HepG2 (cell line): ENCODE measurements at regions not wholly inside any gene's neighbourhood (a gene's known extent, or its start where the extent isn't known, plus 50 kb on each side); places are given as distances from the start of the nearest gene placed in this dataset.

Experiments
- ATAC-seq: fragments of 200-7000 bp; cut with Tn5 transposase; 3 replicates; pipeline ENCODE4 v1.9.1; 2020; ENCODE audit warnings: mild to moderate bottlenecking, moderate library complexity
- BruUV-seq: library from RNA; stranded (reverse); fragments of 400-500 nt; replicated peaks from 2 replicates; lab custom pipeline; 2021; lab: Mats Ljungman, UMichigan
- CTCF ChIA-PET: fragments of 300-600 bp; formaldehyde crosslinking; extraction: SDS; loops from one replicate; lab custom pipeline; 2021; ENCODE audit warnings: low total read pairs, inconsistent platforms, low intra/inter-chr PET ratio; lab: Yijun Ruan, JAX
- POLR2A ChIA-PET: fragments of 350-600 bp; sonication (Branson Sonifier 250); formaldehyde crosslinking; loops from one replicate; lab custom pipeline; 2020; ENCODE audit warnings: antibody characterized with exemption, inconsistent platforms; lab: Yijun Ruan, JAX
- DNase-seq: peaks from one replicate; pipeline ENCODE4 v3.0.0-alpha.2; 2015; ENCODE audit warnings: low spot score
- FAIRE-seq: peaks from 3 replicates; lab custom pipeline; 2011; peaks lifted over from hg19 to GRCh38; lab: Jason Lieb, UNC
- H2AFZ ChIP-seq: one replicate; pipeline ENCODE4 v1.6.1; 2011; ENCODE audit warnings: low read length, inconsistent platforms
- H3K27ac ChIP-seq: fragments of 300-600 bp; 3 replicates; pipeline ENCODE4 v1.8.0; 2011; ENCODE audit warnings: mixed run types, mild to moderate bottlenecking, mixed read lengths, low read length, inconsistent platforms; ENCODE audit not compliant: insufficient read depth; ENCODE audit errors: extremely low read length
- H3K27me3 ChIP-seq, 2 experiments: fragments of 200-600 bp in 1 of 2; 2 replicates in 1 of 2; 3 replicates in 1 of 2; pipeline versions ENCODE4 v1.6.0 to v1.8.0; 2011; ENCODE audit warnings: low read length in 2 of 2, mild to moderate bottlenecking in 2 of 2, moderate library complexity in 2 of 2, inconsistent platforms in 1 of 2; ENCODE audit not compliant: insufficient read depth in 2 of 2, control insufficient read depth in 1 of 2
- H3K36me3 ChIP-seq, 2 experiments: fragments of 200-600 bp in 1 of 2; replicated peaks in 1 of 2; 2 replicates in 1 of 2; 3 replicates in 1 of 2; pipeline versions ENCODE4 v1.5.1 to v1.8.0; 2011; ENCODE audit warnings: low read length in 2 of 2, inconsistent platforms in 1 of 2; ENCODE audit not compliant: insufficient read depth in 2 of 2, control insufficient read depth in 1 of 2
- H3K4me1 ChIP-seq: 2 replicates; pipeline ENCODE4 v1.5.1; 2012; ENCODE audit warnings: low read length, inconsistent platforms; ENCODE audit not compliant: insufficient read depth
- H3K4me2 ChIP-seq: 2 replicates; pipeline ENCODE4 v1.6.0; 2011; ENCODE audit warnings: low read depth, low read length, inconsistent platforms
- H3K4me3 ChIP-seq, 3 experiments: fragments of 200-600 bp in 1 of 3; sonication (generic), shearing (Covaris generic) in 1 of 3; replicated peaks in 1 of 3; 2 replicates each; pipeline ENCODE4 v1.5.1; 2011 to 2016; ENCODE audit warnings: low read length in 3 of 3, inconsistent platforms in 2 of 3, low read depth in 2 of 3, mild to moderate bottlenecking in 2 of 3, control low read depth in 1 of 3, mixed read lengths in 1 of 3; ENCODE audit not compliant: insufficient read depth in 1 of 3
- H3K79me2 ChIP-seq: one replicate; pipeline ENCODE4 v1.6.1; 2011; ENCODE audit warnings: low read length, inconsistent platforms; ENCODE audit not compliant: insufficient read depth
- H3K9ac ChIP-seq: 2 replicates; pipeline ENCODE4 v1.6.0; 2011; ENCODE audit warnings: mild to moderate bottlenecking, low read depth, low read length, inconsistent platforms; ENCODE audit not compliant: insufficient read depth
- H3K9me3 ChIP-seq: 2 replicates; pipeline ENCODE4 v1.5.1; 2012; ENCODE audit warnings: mild to moderate bottlenecking, low read length
- H4K20me1 ChIP-seq: 2 replicates; pipeline ENCODE4 v1.6.0; 2011; ENCODE audit warnings: inconsistent platforms, mild to moderate bottlenecking, low read length, moderate library complexity; ENCODE audit not compliant: insufficient read depth
- ATF1 ChIP-seq: IDR thresholded peaks from 2 replicates; pipeline ENCODE4 v1.6.1; 2016; ENCODE audit warnings: mild to moderate bottlenecking, control low read depth
- CTCF ChIP-seq: sonication (generic); formaldehyde crosslinking; IDR thresholded peaks from 2 replicates; pipeline ENCODE4 v1.5.0; 2020; ENCODE audit warnings: mild to moderate bottlenecking, missing genetic modification reagents, moderate library complexity
- GATA4 ChIP-seq: sonication (generic); IDR thresholded peaks from 2 replicates; pipeline ENCODE4 v1.6.1; 2016; ENCODE audit warnings: antibody characterized with exemption, low read depth, borderline replicate concordance
- IRF2 ChIP-seq: IDR thresholded peaks from 2 replicates; pipeline ENCODE4 v1.6.1; 2018; ENCODE audit warnings: missing genetic modification reagents, missing compliant biosample characterization
- NFE2L1 ChIP-seq: sonication (generic); formaldehyde crosslinking; IDR thresholded peaks from 2 replicates; pipeline ENCODE4 v1.4.0; 2020; ENCODE audit warnings: missing genetic modification reagents, mild to moderate bottlenecking, borderline replicate concordance
- SP5 ChIP-seq: IDR thresholded peaks from 2 replicates; pipeline ENCODE4 v1.6.1; 2016; ENCODE audit warnings: low read depth, borderline replicate concordance
- SSRP1 ChIP-seq: IDR thresholded peaks from 2 replicates; pipeline ENCODE4 v1.6.1; 2016; ENCODE audit warnings: control low read depth
- ZFP62 ChIP-seq: sonication (generic); formaldehyde crosslinking; IDR thresholded peaks from 2 replicates; pipeline ENCODE4 v1.4.0; 2020; ENCODE audit warnings: missing genetic modification reagents
- ZNF253 ChIP-seq: sonication (generic); formaldehyde crosslinking; IDR thresholded peaks from 2 replicates; pipeline ENCODE4 v1.8.0; 2022; ENCODE audit warnings: mild to moderate bottlenecking, missing genetic modification reagents, borderline replicate concordance
- ZNF564 ChIP-seq: sonication (generic); formaldehyde crosslinking; IDR thresholded peaks from 2 replicates; pipeline ENCODE4 v1.8.1; 2023; ENCODE audit warnings: mild to moderate bottlenecking, missing genetic modification reagents
- in situ Hi-C: cut with HindIII; loops from 2 replicates; pipeline ENCODE4 v1.10.0; 2017; ENCODE audit warnings: low pct_unique_long_range_greater_than_20kb; ENCODE audit not compliant: extremely low pct_ligation_motif_present
- intact Hi-C: fragments of 100-400 bp; cut with micrococcal nuclease; formaldehyde crosslinking; loops from one replicate; pipeline ENCODE4 v1.10.0; 2022; ENCODE audit not compliant: unreplicated experiment

GRCh38 chr5:116864838-116865190 lies 290.2 kb upstream of the SEMA6A start:
- CTCF ChIA-PET: no interaction called here
- Histone ChIP-seq H3K79me2 (no peaks in the 10 kb centered on the region), H3K27me3 (no peaks in the 10 kb centered on the region), H3K4me3 (peak overlapping the region in 1 of 3 experiments; percentile 10; a peak in 1 of 6 replicates), H2AFZ (no peak overlapping the region), H4K20me1 (no peaks in the 10 kb centered on the region), H3K9ac (peak overlapping the region; percentile 52), H3K9me3 (peaks cover 6% of the 10 kb centered on the region; the same call in 1 of the 2 replicates), H3K4me1 (peaks cover 70% of the 10 kb centered on the region), H3K4me2 (peak overlapping the region; percentile 71), H3K36me3 (no peaks in the 10 kb centered on the region), H3K27ac (peak overlapping the region; percentile 99)
- in situ Hi-C loops (loop anchor here (5.0 to 10.0 kb wide), 2 partner anchors 100 to 293 kb away; partner anchors contain the start of gene SEMA6A), intact Hi-C loops (loop anchor here (1.0 to 10.0 kb wide), 4 partner anchors 100 to 329 kb away; no protein-coding TSS in a partner anchor)
- BruUV-seq: no TSS peak
- no peak for ATAC-seq
- no peak for FAIRE-seq
- TF ChIP-seq SP5 (CRISPR knock-in tag): 0 out of 2 replicates have a peak, but pooled peaks have one; percentile 7
- 0 out of 2 replicates have a peak, but pooled peaks have one; percentile 39 for TF ChIP-seq SSRP1
- TF ChIP-seq CTCF (CRISPR knock-in tag): no peak
- no peak for TF ChIP-seq GATA4
- 0 out of 2 replicates have a peak, but pooled peaks have one; percentile 1 for TF ChIP-seq ATF1 (CRISPR knock-in tag)
- no peak for TF ChIP-seq NFE2L1 (CRISPR knock-in tag)
- TF ChIP-seq ZNF253: no peak
- TF ChIP-seq ZFP62 (CRISPR knock-in tag): no peak
- 0 out of 2 replicates have a peak, but pooled peaks have one; percentile 1 for TF ChIP-seq ZNF564 (CRISPR knock-in tag)
- peak; percentile 7; the same call in 1 of the 2 replicates for TF ChIP-seq IRF2 (CRISPR knock-in tag)
- DNase-seq: no peak
- POLR2A ChIA-PET: interaction anchor here (0.7 to 1.2 kb wide), 3 partner anchors 19 to 294 kb away, joined by 3 read pairs; no protein-coding TSS in a partner anchor
